CD4-positive, alpha-beta T cell (primary cell): ENCODE measurements at regions not wholly inside any gene's neighbourhood (a gene's known extent, or its start where the extent isn't known, plus 50 kb on each side); places are given as distances from the start of the nearest gene placed in this dataset.
A peak's percentile ranks its signal among the peaks of the same experiment; 100 is the strongest.

Experiments
- ATAC-seq: fragments of 200-7000 bp; cut with Tn5 transposase; one replicate; pipeline ENCODE4 v1.10.0; 2022; ENCODE audit warnings: mild to moderate bottlenecking; ENCODE audit not compliant: poor library complexity
- CTCF ChIA-PET: fragments of 350-600 bp; sonication (Branson Sonifier 250); formaldehyde crosslinking; loops from one replicate; lab custom pipeline; 2021; ENCODE audit warnings: antibody characterized with exemption, inconsistent platforms; lab: Charles Lee
- POLR2A ChIA-PET: fragments of 350-600 bp; sonication (Branson Sonifier 250); formaldehyde crosslinking; loops from one replicate; lab custom pipeline; 2021; ENCODE audit warnings: antibody characterized with exemption, inconsistent platforms; lab: Charles Lee
- DNase-seq, 14 experiments: peaks; one replicate each; pipeline ENCODE4 v3.0.0-alpha.2; 2013 to 2020; ENCODE audit warnings: mixed read lengths in 2 of 14
- H3K27ac ChIP-seq, 2 donors: one replicate each; pipeline versions ENCODE4 v1.5.1 to v1.7.0; 2013; ENCODE audit warnings: low read length in 2 of 2, low read depth in 1 of 2, mild to moderate bottlenecking in 1 of 2
- H3K27me3 ChIP-seq, 2 experiments: 1 replicate in 1 of 2; 2 replicates in 1 of 2; pipeline versions ENCODE4 v1.6.1 to v1.7.0; 2013; ENCODE audit warnings: low read length in 2 of 2, control low read depth in 1 of 2, mild to moderate bottlenecking in 1 of 2, moderate library complexity in 1 of 2; ENCODE audit not compliant: insufficient read depth in 2 of 2, control insufficient read depth in 1 of 2
- H3K36me3 ChIP-seq: one replicate; pipeline ENCODE4 v1.6.1; 2013; ENCODE audit warnings: low read length, control low read depth; ENCODE audit not compliant: insufficient read depth
- H3K4me1 ChIP-seq: one replicate; pipeline ENCODE4 v1.6.1; 2013; ENCODE audit warnings: low read length, control low read depth; ENCODE audit not compliant: insufficient read depth
- H3K4me3 ChIP-seq: one replicate; pipeline ENCODE4 v1.5.1; 2013; ENCODE audit warnings: mild to moderate bottlenecking, low read length, moderate library complexity
- H3K9me3 ChIP-seq, 2 experiments: 1 replicate in 1 of 2; 2 replicates in 1 of 2; pipeline versions ENCODE4 v1.6.1 to v1.7.0; 2013; ENCODE audit warnings: low read length in 2 of 2, mild to moderate bottlenecking in 2 of 2, control low read depth in 1 of 2, moderate library complexity in 1 of 2; ENCODE audit not compliant: control insufficient read depth in 1 of 2, insufficient read depth in 1 of 2
- H3K27ac Mint-ChIP-seq: one replicate; pipeline ENCODE4 v1.8.0; 2020; ENCODE audit warnings: mixed read lengths
- H3K27me3 Mint-ChIP-seq: one replicate; pipeline ENCODE4 v1.8.0; 2021; ENCODE audit warnings: mixed read lengths
- H3K36me3 Mint-ChIP-seq: one replicate; pipeline ENCODE4 v1.8.0; 2021; ENCODE audit warnings: low read depth, mixed read lengths
- H3K4me1 Mint-ChIP-seq: one replicate; pipeline ENCODE4 v1.8.0; 2021; ENCODE audit warnings: low read depth, mixed read lengths
- H3K4me3 Mint-ChIP-seq: one replicate; pipeline ENCODE4 v1.8.0; 2020; ENCODE audit warnings: mild to moderate bottlenecking, mixed read lengths
- H3K9me3 Mint-ChIP-seq: one replicate; pipeline ENCODE4 v1.8.0; 2020; ENCODE audit warnings: mixed read lengths
- CTCF ChIP-seq: fragments of 200-600 bp; IDR thresholded peaks from one replicate; pipeline ENCODE4 v1.8.0; 2022; ENCODE audit warnings: antibody characterized with exemption, mild to moderate bottlenecking
- intact Hi-C, 2 experiments: fragments of 100-400 bp; cut with DNase I in 1 of 2; cut with micrococcal nuclease in 1 of 2; formaldehyde crosslinking; loops; one replicate each; pipeline versions ENCODE4 v1.15.1 to v1.9.0; 2023 to 2025; cut with DNase I, micrococcal nuclease

GRCh38 chr17:56653877-56654276 is 60.4 kb downstream of the NOG start:
- H3K4me1 Mint-ChIP-seq = peaks cover 7% of the 10 kb centered on the region
- H3K27ac Mint-ChIP-seq = peak overlapping the region; percentile 10
- POLR2A ChIA-PET = interaction anchor here (1.3 to 3.9 kb wide), 4 partner anchors 51 to 126 kb away, joined by 6 to 55 read pairs (median 14); partner anchors contain the start of gene NOG
- peaks cover 2% of the 10 kb centered on the region for H3K9me3 Mint-ChIP-seq
- DNase-seq (peak; percentile 45 to 86 (median 54)), ATAC-seq (peak; percentile 100)
- TF ChIP-seq CTCF = peak; percentile 62
- H3K4me1 ChIP-seq = peaks cover 5% of the 10 kb centered on the region
- H3K27me3 ChIP-seq = no peaks in the 10 kb centered on the region
- intact Hi-C loops = loop anchor here (1.0 to 2.0 kb wide), 6 partner anchors 19 to 127 kb away; no protein-coding TSS in a partner anchor
- peak overlapping the region in 1 of 2 donors; percentile 31 for H3K27ac ChIP-seq
- H3K9me3 ChIP-seq = no peaks in the 10 kb centered on the region
- H3K27me3 Mint-ChIP-seq = no peaks in the 10 kb centered on the region
- H3K36me3 ChIP-seq = no peaks in the 10 kb centered on the region
- H3K36me3 Mint-ChIP-seq = no peaks in the 10 kb centered on the region
- H3K4me3 ChIP-seq = no peak overlapping the region
- CTCF ChIA-PET = interaction anchor here (0.8 to 2.7 kb wide), 4 partner anchors 59 to 126 kb away, joined by 3 to 19 read pairs (median 6); partner anchors contain the start of gene NOG
- no peak overlapping the region for H3K4me3 Mint-ChIP-seq

- no peak overlapping the region for H3K4me3 ChIP-seq
- H3K27ac ChIP-seq = no peak overlapping the region
- no peak for DNase-seq
- intact Hi-C loops = no loop called here
- no peak overlapping the region for H3K4me3 Mint-ChIP-seq
- H3K4me1 ChIP-seq = peaks cover 5% of the 10 kb centered on the region
- POLR2A ChIA-PET = no interaction called here
- H3K27me3 ChIP-seq = no peaks in the 10 kb centered on the region
- H3K4me1 Mint-ChIP-seq = peaks cover 7% of the 10 kb centered on the region
- no peaks in the 10 kb centered on the region for H3K36me3 Mint-ChIP-seq
- no peaks in the 10 kb centered on the region for H3K36me3 ChIP-seq
- TF ChIP-seq CTCF = no peak
- H3K27me3 Mint-ChIP-seq = no peaks in the 10 kb centered on the region
- CTCF ChIA-PET = interaction anchor here (1.6 kb wide), 1 partner anchor 123 kb away, joined by 4 read pairs; no protein-coding TSS in a partner anchor
- H3K9me3 Mint-ChIP-seq = peaks cover 2% of the 10 kb centered on the region
- no peak overlapping the region for H3K27ac Mint-ChIP-seq
- no peaks in the 10 kb centered on the region for H3K9me3 ChIP-seq
- no peak for ATAC-seq
These were observed 63.3 kb downstream of the NOG start for GRCh38 chr17:56656701-56657327.

- Histone ChIP-seq H3K4me3 (no peak overlapping the region), H3K36me3 (no peaks in the 10 kb centered on the region), H3K27me3 (no peaks in the 10 kb centered on the region), H3K9me3 (no peaks in the 10 kb centered on the region), H3K27ac (no peak overlapping the region), H3K4me1 (peaks cover 2% of the 10 kb centered on the region)
- no peaks in the 10 kb centered on the region for H3K27me3 Mint-ChIP-seq
- TF ChIP-seq CTCF = no peak
- H3K4me1 Mint-ChIP-seq = peaks cover 5% of the 10 kb centered on the region
- intact Hi-C loops = no loop called here
- H3K4me3 Mint-ChIP-seq = no peak overlapping the region
- H3K36me3 Mint-ChIP-seq = no peaks in the 10 kb centered on the region
- ChIA-PET POLR2A (no interaction called here), CTCF (no interaction called here)
- DNase-seq (no peak), ATAC-seq (no peak)
- H3K9me3 Mint-ChIP-seq = peaks cover 2% of the 10 kb centered on the region
- no peak overlapping the region for H3K27ac Mint-ChIP-seq
These were observed 65.1 kb downstream of the NOG start for GRCh38 chr17:56658648-56659047.
